Mesenchymal stem cell (in vitro differentiated cells and primary cell): ENCODE measurements at regions not wholly inside any gene's neighbourhood (a gene's known extent, or its start where the extent isn't known, plus 50 kb on each side); places are given as distances from the start of the nearest gene placed in this dataset.

Experiments
- DNase-seq: peaks from one replicate; pipeline ENCODE4 v3.0.0-alpha.2; 2013
- H2AFZ ChIP-seq: one replicate; pipeline ENCODE4 v1.6.1; 2013; ENCODE audit warnings: low read depth, mild to moderate bottlenecking, control low read depth, inconsistent platforms, low read length, moderate library complexity
- H2AK5ac ChIP-seq: 2 replicates; pipeline ENCODE4 v1.6.1; 2013; ENCODE audit warnings: low read length, moderate library complexity, mild to moderate bottlenecking, inconsistent platforms; ENCODE audit not compliant: severe bottlenecking
- H2BK120ac ChIP-seq: one replicate; pipeline ENCODE4 v1.6.1; 2013; ENCODE audit warnings: low read depth, mild to moderate bottlenecking, inconsistent platforms, low read length, moderate library complexity
- H2BK12ac ChIP-seq, 2 experiments: one replicate each; pipeline ENCODE4 v1.6.1; 2013; ENCODE audit warnings: inconsistent platforms in 2 of 2, low read length in 2 of 2, mild to moderate bottlenecking in 2 of 2, moderate library complexity in 2 of 2, control low read depth in 1 of 2
- H2BK15ac ChIP-seq: one replicate; pipeline ENCODE4 v1.6.1; 2013; ENCODE audit warnings: mild to moderate bottlenecking, low read depth, inconsistent platforms; ENCODE audit not compliant: poor library complexity, severe bottlenecking
- H2BK5ac ChIP-seq: 2 replicates; pipeline ENCODE4 v1.6.1; 2013; ENCODE audit warnings: low read depth, mild to moderate bottlenecking, low read length, control low read depth, inconsistent platforms; ENCODE audit not compliant: poor library complexity, severe bottlenecking
- H3K14ac ChIP-seq, 2 experiments: one replicate each; pipeline ENCODE4 v1.6.1; 2013; ENCODE audit warnings: inconsistent platforms in 2 of 2, low read length in 2 of 2, control low read depth in 1 of 2, mild to moderate bottlenecking in 1 of 2, moderate library complexity in 1 of 2
- H3K18ac ChIP-seq, 2 experiments: one replicate each; pipeline ENCODE4 v1.6.1; 2013; ENCODE audit warnings: inconsistent platforms in 2 of 2, low read length in 2 of 2, control low read depth in 1 of 2, low read depth in 1 of 2, mild to moderate bottlenecking in 1 of 2
- H3K23ac ChIP-seq, 2 experiments: one replicate each; pipeline ENCODE4 v1.6.1; 2013; ENCODE audit warnings: inconsistent platforms in 2 of 2, low read length in 2 of 2, mild to moderate bottlenecking in 2 of 2, moderate library complexity in 2 of 2, control low read depth in 1 of 2
- H3K27ac ChIP-seq: 2 replicates; pipeline ENCODE4 v1.5.1; 2013; ENCODE audit warnings: mild to moderate bottlenecking, moderate library complexity, low read length, control low read depth, inconsistent platforms; ENCODE audit not compliant: poor library complexity, severe bottlenecking
- H3K27me3 ChIP-seq, 2 experiments: 2 replicates each; pipeline versions ENCODE4 v1.6.1 to v1.7.0; 2013; ENCODE audit warnings: low read length in 2 of 2, mild to moderate bottlenecking in 2 of 2, moderate library complexity in 2 of 2, control low read depth in 1 of 2, inconsistent platforms in 1 of 2; ENCODE audit not compliant: control insufficient read depth in 1 of 2, insufficient read depth in 1 of 2
- H3K36me3 ChIP-seq, 2 experiments: 2 replicates each; pipeline versions ENCODE4 v1.6.1 to v1.7.0; 2013; ENCODE audit warnings: low read length in 2 of 2, control low read depth in 1 of 2, inconsistent platforms in 1 of 2, low read depth in 1 of 2, mild to moderate bottlenecking in 1 of 2; ENCODE audit not compliant: insufficient read depth in 2 of 2, control insufficient read depth in 1 of 2
- H3K4ac ChIP-seq, 2 experiments: one replicate each; pipeline ENCODE4 v1.6.1; 2013; ENCODE audit warnings: inconsistent platforms in 2 of 2, low read length in 2 of 2, mild to moderate bottlenecking in 2 of 2, moderate library complexity in 2 of 2, control low read depth in 1 of 2, low read depth in 1 of 2
- H3K4me1 ChIP-seq: 2 replicates; pipeline ENCODE4 v1.6.1; 2013; ENCODE audit warnings: low read depth, low read length, control low read depth; ENCODE audit not compliant: control insufficient read depth, insufficient read depth
- H3K4me2 ChIP-seq: 2 replicates; pipeline ENCODE4 v1.6.1; 2013; ENCODE audit warnings: low read length, mild to moderate bottlenecking, inconsistent platforms; ENCODE audit not compliant: poor library complexity, severe bottlenecking
- H3K4me3 ChIP-seq, 2 experiments: 2 replicates each; pipeline versions ENCODE4 v1.5.1 to v1.7.0; 2013; ENCODE audit warnings: low read length in 2 of 2, mild to moderate bottlenecking in 2 of 2, control low read depth in 1 of 2, low read depth in 1 of 2; ENCODE audit not compliant: insufficient read depth in 1 of 2
- H3K79me1 ChIP-seq: replicated peaks from 2 replicates; pipeline ENCODE4 v1.6.1; 2013; ENCODE audit warnings: mild to moderate bottlenecking, control low read depth, low read length, inconsistent platforms; ENCODE audit not compliant: poor library complexity, severe bottlenecking
- H3K9ac ChIP-seq: 2 replicates; pipeline ENCODE4 v1.7.0; 2013; ENCODE audit warnings: mild to moderate bottlenecking, low read length, moderate library complexity
- H3K9me3 ChIP-seq: 2 replicates; pipeline ENCODE4 v1.7.0; 2013; ENCODE audit warnings: mild to moderate bottlenecking, low read length; ENCODE audit not compliant: control insufficient read depth
- H4K8ac ChIP-seq: one replicate; pipeline ENCODE4 v1.6.1; 2013; ENCODE audit warnings: inconsistent platforms, mild to moderate bottlenecking, low read length, moderate library complexity
- H4K91ac ChIP-seq: one replicate; pipeline ENCODE4 v1.6.1; 2013; ENCODE audit warnings: mild to moderate bottlenecking, low read length, inconsistent platforms
- WGBS: methylation state at CpG from one replicate; pipeline ENCODE4 v1.1.7; 2013; ENCODE audit warnings: mixed read lengths; 5-methylcytosine and 5-hydroxymethylcytosine counted together

GRCh38 chr1:29592731-29593130 lies 356.4 kb downstream of the PTPRU start:
- H3K79me1 ChIP-seq, result no peaks in the 10 kb centered on the region
- no peak overlapping the region for H3K4ac ChIP-seq
- H3K4me2 ChIP-seq, result no peak overlapping the region
- no peak overlapping the region for H3K27ac ChIP-seq
- 79% methylated on average over 5 of the region's 5 CpGs for WGBS
- H3K14ac ChIP-seq, result no peak overlapping the region
- H2BK5ac ChIP-seq, result no peak overlapping the region
- H3K4me3 ChIP-seq, result no peak overlapping the region
- no peak overlapping the region for H3K18ac ChIP-seq
- H2BK15ac ChIP-seq, result no peak overlapping the region
- H2BK12ac ChIP-seq, result no peak overlapping the region
- no peak for DNase-seq
- no peak overlapping the region for H4K91ac ChIP-seq
- H2AK5ac ChIP-seq, result peak overlapping the region; percentile 38
- H3K36me3 ChIP-seq, result no peaks in the 10 kb centered on the region
- H4K8ac ChIP-seq, result no peak overlapping the region
- no peaks in the 10 kb centered on the region for H3K9me3 ChIP-seq
- peaks cover 28% of the 10 kb centered on the region for H3K4me1 ChIP-seq
- H2AFZ ChIP-seq, result no peak overlapping the region
- peaks cover 0 to 5% of the 10 kb centered on the region in 2 experiments for H3K27me3 ChIP-seq
- H2BK120ac ChIP-seq, result no peak overlapping the region
- H3K9ac ChIP-seq, result no peak overlapping the region
- no peak overlapping the region for H3K23ac ChIP-seq

- Histone ChIP-seq H3K14ac (peak overlapping the region in 1 of 2 experiments; percentile 74), H3K18ac (no peak overlapping the region), H3K4me2 (no peak overlapping the region), H2AFZ (no peak overlapping the region), H3K27me3 (peaks cover 0 to 1% of the 10 kb centered on the region in 2 experiments), H2BK120ac (no peak overlapping the region), H3K4ac (no peak overlapping the region), H3K4me3 (no peak overlapping the region), H3K4me1 (peaks cover 28% of the 10 kb centered on the region), H2BK15ac (no peak overlapping the region), H2BK5ac (no peak overlapping the region), H3K9me3 (no peaks in the 10 kb centered on the region), H2BK12ac (no peak overlapping the region), H2AK5ac (peak overlapping the region; percentile 80), H4K8ac (no peak overlapping the region), H3K23ac (no peak overlapping the region), H4K91ac (no peak overlapping the region), H3K27ac (no peak overlapping the region), H3K9ac (no peak overlapping the region), H3K36me3 (no peaks in the 10 kb centered on the region), H3K79me1 (no peaks in the 10 kb centered on the region)
- WGBS, result 76% methylated on average over 6 of the region's 6 CpGs
- no peak for DNase-seq
These were observed 355.9 kb downstream of the PTPRU start for GRCh38 chr1:29592261-29592615.

GRCh38 chr1:29591601-29592260 lies 355.4 kb downstream of the PTPRU start:
- no peak overlapping the region for H3K23ac ChIP-seq

DNA sequence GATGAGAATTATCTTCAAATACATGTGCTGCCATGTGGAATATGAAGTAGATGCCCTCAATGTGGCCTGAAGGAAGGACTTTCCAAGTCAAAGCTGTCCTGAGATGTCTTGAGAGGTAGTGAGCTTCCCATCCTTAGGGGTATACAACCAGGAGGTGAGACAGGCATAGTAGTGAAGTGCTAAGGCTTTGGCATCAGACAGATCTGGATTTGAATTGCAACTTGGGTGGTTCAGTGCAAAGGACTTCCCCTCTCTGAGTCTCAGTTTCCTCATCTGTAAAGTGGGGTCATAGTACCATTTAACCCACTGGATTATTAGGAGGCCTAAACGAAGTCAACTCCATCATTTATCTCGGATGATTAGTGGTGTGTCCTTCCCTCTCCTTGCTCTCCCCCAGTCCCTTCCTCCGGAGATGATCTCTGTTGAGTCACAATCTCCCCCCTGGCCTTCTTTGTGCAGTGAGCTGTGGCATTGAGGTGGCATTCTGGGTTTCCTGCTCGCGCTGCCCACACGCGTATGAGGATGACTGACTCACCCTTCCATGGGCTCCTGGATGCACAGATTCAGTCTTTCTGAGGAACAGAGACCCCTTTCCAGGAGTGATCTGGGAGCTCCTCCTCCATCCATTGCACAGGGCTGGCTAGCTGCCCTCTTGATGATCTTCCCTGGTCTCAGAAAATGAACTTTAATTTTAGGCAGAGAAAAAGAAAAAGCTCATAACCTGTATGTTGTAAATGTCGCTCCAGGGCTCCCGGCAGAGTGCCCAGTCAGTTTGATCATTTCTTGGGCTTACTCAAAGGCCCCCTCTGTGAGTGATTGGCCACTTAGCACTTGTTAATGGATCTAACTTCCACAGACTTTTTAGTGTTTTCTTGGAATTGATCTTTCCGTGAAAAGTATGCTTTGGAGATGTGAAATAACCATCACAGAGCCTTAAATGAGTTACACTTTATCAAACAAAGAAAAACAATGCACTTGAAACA lies 354.6 kb downstream of the PTPRU start:
- Histone ChIP-seq H3K36me3 (no peaks in the 10 kb centered on the region), H3K9me3 (peaks cover 10% of the 10 kb centered on the region), H3K4me3 (no peak overlapping the region), H3K4ac (no peak overlapping the region), H3K23ac (no peak overlapping the region), H2BK120ac (no peak overlapping the region), H3K27me3 (no peaks in the 10 kb centered on the region), H3K79me1 (no peaks in the 10 kb centered on the region), H3K18ac (no peak overlapping the region), H2BK15ac (no peak overlapping the region), H4K8ac (no peak overlapping the region), H2AFZ (no peak overlapping the region), H3K9ac (no peak overlapping the region), H2BK5ac (no peak overlapping the region), H4K91ac (no peak overlapping the region), H2AK5ac (peak overlapping the region; percentile 20), H2BK12ac (no peak overlapping the region), H3K4me2 (no peak overlapping the region), H3K14ac (no peak overlapping the region), H3K27ac (peak overlapping the region; percentile 18), H3K4me1 (peaks cover 28% of the 10 kb centered on the region)
- DNase-seq, result no peak
- 84% methylated on average over 8 of the region's 10 CpGs for WGBS

More at GRCh38 chr1:29591601-29592260, 355.4 kb downstream of the PTPRU start:
- no peak for DNase-seq
- Histone ChIP-seq H3K27ac (peak overlapping the region; percentile 14), H2BK120ac (no peak overlapping the region), H3K4me2 (no peak overlapping the region), H3K9ac (no peak overlapping the region), H3K79me1 (no peaks in the 10 kb centered on the region), H4K91ac (no peak overlapping the region), H3K4me1 (peaks cover 28% of the 10 kb centered on the region), H2BK5ac (no peak overlapping the region), H3K36me3 (no peaks in the 10 kb centered on the region), H3K4me3 (no peak overlapping the region), H2BK15ac (no peak overlapping the region), H3K27me3 (no peaks in the 10 kb centered on the region), H3K9me3 (peaks cover 3% of the 10 kb centered on the region), H3K18ac (no peak overlapping the region), H2AK5ac (peak overlapping the region; percentile 80), H4K8ac (no peak overlapping the region), H3K4ac (no peak overlapping the region), H2BK12ac (no peak overlapping the region), H2AFZ (no peak overlapping the region), H3K14ac (no peak overlapping the region)
- WGBS, result 77% methylated on average over 10 of the region's 13 CpGs
